ENCODE measurements at regions not wholly inside any gene's neighbourhood (a gene's known extent, or its start where the extent isn't known, plus 50 kb on each side); places are given as distances from the start of the nearest gene placed in this dataset.
"Not testable (repeated sequence)": the region's sequence is repeated elsewhere in the genome, so short reads cannot be mapped to it uniquely, and the experiment has no call there.

DNA sequence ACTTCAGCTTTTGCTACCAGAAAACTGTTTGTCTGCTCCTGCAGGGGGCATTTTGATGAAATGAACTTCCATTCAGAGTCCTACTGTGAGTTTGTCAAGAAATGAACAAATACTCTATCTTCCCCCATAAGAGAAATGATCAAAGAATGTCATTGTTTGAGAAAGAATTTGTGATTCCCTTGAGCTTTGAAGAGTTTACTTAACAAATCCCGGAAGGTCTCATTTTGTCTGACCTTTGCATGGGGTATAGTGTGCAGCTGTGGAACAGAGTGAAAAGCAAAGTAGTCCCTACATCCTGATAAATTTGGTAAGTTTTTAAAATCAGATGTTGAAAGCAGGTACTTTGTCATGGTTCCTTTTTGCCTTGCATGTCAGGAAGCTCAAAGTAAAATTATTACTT lies 178.0 kb downstream of the ABCC12 start:
- peaks cover 4% of the 10 kb centered on the region for H3K27me3 Mint-ChIP-seq
- H3K4me1 Mint-ChIP-seq (ENCODE audit: low read depth): no peaks in the 10 kb centered on the region
- H3K9me3 Mint-ChIP-seq: no peaks in the 10 kb centered on the region
- H3K4me3 Mint-ChIP-seq: no peak overlapping the region
- no peaks in the 10 kb centered on the region for H3K36me3 Mint-ChIP-seq (ENCODE audit: low read depth)
- no peak overlapping the region for H3K27ac Mint-ChIP-seq

DNA sequence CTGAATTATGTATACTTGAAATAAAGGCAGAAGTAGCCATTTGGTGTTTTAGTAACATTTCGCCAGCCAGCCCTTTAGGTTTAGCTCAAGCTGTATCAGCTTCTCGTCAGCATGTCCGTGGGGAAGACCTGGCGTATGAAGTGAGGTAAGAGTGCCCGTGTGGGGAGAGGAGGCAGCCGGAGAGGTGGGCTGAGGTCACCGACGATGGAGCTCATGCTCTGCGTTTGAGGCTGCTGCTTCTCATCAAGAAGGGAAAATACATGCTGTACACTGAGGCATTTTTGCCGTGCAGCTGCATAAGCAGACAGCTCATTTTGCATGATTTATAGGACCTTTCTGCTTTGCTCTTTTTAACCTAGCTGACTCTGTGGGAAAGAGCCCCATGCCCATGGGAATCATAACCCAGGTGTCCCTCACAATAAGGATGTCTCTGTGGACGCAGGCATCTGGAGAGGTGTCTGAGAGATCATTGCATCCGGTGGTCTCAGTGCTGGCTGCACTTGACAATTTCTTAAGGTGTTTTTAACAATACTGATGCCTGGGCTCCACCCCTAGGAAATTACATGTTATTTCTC lies 179.1 kb downstream of the ABCC12 start:
- peaks cover 4% of the 10 kb centered on the region for H3K27me3 Mint-ChIP-seq
- no peak overlapping the region for H3K27ac Mint-ChIP-seq
- no peak overlapping the region for H3K4me3 Mint-ChIP-seq

DNA sequence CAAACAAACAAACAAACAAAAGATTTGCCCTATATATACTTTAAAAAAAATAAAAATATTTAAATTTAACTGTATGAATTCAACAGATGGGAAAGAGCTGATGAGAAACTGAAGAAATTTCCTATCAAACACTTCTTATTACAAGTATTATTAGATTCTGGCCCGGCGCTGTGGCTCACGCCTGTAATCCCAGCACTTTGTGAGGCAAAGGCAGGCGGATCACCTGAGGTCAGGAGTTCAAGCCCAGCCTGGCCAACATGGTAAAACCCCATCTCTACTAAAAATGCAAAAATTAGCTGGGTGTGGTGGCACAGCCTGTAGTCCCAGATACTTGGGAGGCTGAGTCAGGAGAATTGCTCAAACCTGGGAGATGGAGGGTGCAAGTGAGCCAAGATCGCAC lies 180.8 kb downstream of the ABCC12 start:
- not testable (repeated sequence) for H3K4me3 Mint-ChIP-seq; H3K27me3 Mint-ChIP-seq; H3K36me3 Mint-ChIP-seq (ENCODE audit: low read depth); H3K9me3 Mint-ChIP-seq; H3K4me1 Mint-ChIP-seq (ENCODE audit: low read depth); H3K27ac Mint-ChIP-seq

More for the DNA sequence above, 179.1 kb downstream of the ABCC12 start:
- H3K36me3 Mint-ChIP-seq (ENCODE audit: low read depth): no peaks in the 10 kb centered on the region
- no peaks in the 10 kb centered on the region for H3K9me3 Mint-ChIP-seq
- no peaks in the 10 kb centered on the region for H3K4me1 Mint-ChIP-seq (ENCODE audit: low read depth)

DNA sequence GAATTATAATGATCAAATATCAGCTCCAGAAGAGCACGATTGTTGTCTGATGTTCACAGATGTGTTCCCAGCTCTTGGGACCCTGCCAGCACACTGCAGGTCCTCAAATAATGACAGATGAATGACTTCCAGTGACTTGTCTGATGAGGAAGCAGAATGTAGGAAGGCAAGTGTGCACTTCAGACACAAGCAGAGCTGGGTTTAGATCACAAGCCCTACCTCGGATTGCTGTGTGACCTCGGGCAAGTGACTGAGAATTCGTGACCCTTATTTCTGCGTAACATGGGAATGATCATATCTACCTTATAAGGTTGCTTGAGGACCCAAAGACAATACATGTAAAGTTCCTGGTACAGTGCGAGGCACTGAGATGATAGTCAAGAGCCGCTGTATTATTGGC lies 182.2 kb downstream of the ABCC12 start:
- H3K9me3 Mint-ChIP-seq: no peaks in the 10 kb centered on the region
- H3K27ac Mint-ChIP-seq: no peak overlapping the region
- no peaks in the 10 kb centered on the region for H3K27me3 Mint-ChIP-seq
- no peaks in the 10 kb centered on the region for H3K4me1 Mint-ChIP-seq (ENCODE audit: low read depth)
- H3K36me3 Mint-ChIP-seq (ENCODE audit: low read depth): no peaks in the 10 kb centered on the region
- no peak overlapping the region for H3K4me3 Mint-ChIP-seq

DNA sequence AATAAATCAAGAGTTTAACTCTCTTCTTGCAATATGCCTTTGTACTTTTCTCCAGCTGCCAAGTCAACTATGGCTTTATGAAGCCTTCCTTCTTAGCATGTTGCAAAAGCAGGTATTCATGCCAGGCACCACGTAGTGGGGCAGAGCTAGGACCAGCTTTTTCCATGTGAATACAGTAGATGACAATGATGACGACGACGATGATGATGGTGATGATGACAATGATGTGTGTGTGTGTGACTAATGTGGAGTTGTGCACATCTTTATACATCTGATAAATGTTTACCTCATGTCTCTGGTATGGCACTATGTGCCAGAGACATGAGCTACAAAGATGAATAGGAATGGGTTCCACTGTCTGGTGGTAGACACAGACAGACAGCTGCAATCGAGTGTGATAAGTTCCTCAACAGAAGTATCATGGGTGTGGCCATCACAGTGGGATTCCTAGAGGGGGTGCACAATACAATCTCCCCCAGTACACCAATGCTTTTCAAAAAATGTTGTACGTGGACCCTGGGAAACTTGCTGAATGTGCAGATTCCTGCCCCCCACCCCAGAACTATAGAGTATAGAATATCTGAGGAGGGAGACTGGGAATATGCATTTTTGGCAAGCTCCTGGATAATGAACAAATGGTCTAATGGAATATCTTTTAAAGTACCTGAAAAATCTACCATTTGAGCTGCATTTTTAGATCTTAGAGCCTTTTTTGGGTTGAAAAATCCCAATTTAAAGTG lies 183.4 kb downstream of the ABCC12 start:
- Mint-ChIP-seq H3K27ac (no peak overlapping the region), H3K27me3 (no peaks in the 10 kb centered on the region), H3K36me3 (ENCODE audit: low read depth) (no peaks in the 10 kb centered on the region), H3K4me1 (ENCODE audit: low read depth) (no peaks in the 10 kb centered on the region), H3K4me3 (no peak overlapping the region), H3K9me3 (no peaks in the 10 kb centered on the region)

DNA sequence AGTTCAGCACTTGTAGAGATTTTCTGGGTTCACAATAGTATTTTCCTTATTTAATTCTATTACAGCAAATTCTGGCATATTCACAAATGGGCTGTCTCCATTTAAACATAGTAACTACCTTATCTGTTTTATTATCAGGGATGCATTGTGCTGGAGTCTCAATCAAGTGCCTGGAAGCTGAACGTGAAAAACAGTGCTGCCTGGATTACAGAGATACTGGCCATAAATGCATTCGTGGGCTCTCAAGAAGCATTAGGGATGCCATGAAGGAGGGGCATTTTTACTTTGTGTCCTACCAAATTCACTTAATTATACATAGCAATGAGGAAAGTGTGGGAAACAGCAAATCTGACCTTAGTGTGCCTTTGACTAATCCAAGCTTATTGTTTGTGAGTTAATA lies 184.6 kb downstream of the ABCC12 start:
- Mint-ChIP-seq H3K4me3 (no peak overlapping the region), H3K27ac (no peak overlapping the region), H3K4me1 (ENCODE audit: low read depth) (no peaks in the 10 kb centered on the region), H3K36me3 (ENCODE audit: low read depth) (no peaks in the 10 kb centered on the region), H3K9me3 (no peaks in the 10 kb centered on the region), H3K27me3 (no peaks in the 10 kb centered on the region)

DNA sequence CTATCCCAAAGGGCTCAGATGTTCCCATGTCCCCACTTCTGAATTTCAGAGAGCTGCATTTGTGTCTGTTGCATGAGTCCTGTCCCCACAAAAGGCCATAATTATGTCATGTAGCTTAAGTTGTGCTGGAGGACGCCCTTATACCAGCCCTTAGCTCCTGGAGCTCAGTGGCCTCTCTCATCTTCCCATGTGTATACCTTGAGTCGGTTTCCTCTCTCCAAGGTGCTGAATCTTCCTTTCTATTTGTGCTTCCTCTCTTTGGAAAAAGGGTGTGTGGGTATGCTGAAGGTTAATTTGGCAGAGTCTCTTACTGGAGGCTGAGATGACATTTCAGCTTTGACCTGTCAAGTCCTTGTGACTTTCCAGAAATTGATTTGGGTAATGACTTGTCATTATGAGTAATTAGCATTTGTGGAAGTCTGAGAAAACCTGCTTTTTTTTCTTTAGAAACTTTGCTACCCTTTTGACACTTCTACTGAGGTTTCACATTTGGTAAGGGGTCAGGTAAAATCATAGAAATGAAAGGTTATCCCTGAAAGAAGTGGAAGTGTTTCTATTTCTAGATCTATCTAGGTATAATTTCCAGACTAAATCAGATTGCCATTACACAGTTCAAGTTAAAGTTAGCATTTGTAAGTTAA lies 185.4 kb downstream of the ABCC12 start:
- no peaks in the 10 kb centered on the region for H3K9me3 Mint-ChIP-seq
- no peaks in the 10 kb centered on the region for H3K27me3 Mint-ChIP-seq
- no peak overlapping the region for H3K27ac Mint-ChIP-seq
- no peaks in the 10 kb centered on the region for H3K36me3 Mint-ChIP-seq (ENCODE audit: low read depth)
- no peak overlapping the region for H3K4me3 Mint-ChIP-seq
- no peaks in the 10 kb centered on the region for H3K4me1 Mint-ChIP-seq (ENCODE audit: low read depth)

DNA sequence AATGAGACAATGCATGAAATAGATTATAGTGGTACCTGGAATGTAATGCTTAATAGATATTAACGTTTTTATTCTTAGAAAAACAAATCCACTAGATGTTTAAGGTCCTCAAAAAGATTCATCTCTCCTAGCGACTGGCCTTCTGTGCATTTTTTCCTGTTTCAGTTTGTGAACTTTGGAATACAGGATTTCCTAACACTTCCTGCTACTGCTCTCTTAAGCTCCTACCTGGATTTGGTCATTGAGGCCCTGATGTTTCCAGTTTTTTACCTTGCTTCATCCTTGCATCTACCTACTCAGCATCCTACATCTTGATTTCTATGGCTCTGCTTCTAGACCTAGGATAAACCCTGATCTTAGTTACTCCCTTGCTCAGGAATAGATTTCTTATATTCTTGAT lies 188.4 kb downstream of the ABCC12 start:
- Mint-ChIP-seq H3K9me3 (no peaks in the 10 kb centered on the region), H3K27me3 (peaks cover 5% of the 10 kb centered on the region), H3K27ac (no peak overlapping the region), H3K4me1 (ENCODE audit: low read depth) (no peaks in the 10 kb centered on the region), H3K4me3 (no peak overlapping the region), H3K36me3 (ENCODE audit: low read depth) (no peaks in the 10 kb centered on the region)

DNA sequence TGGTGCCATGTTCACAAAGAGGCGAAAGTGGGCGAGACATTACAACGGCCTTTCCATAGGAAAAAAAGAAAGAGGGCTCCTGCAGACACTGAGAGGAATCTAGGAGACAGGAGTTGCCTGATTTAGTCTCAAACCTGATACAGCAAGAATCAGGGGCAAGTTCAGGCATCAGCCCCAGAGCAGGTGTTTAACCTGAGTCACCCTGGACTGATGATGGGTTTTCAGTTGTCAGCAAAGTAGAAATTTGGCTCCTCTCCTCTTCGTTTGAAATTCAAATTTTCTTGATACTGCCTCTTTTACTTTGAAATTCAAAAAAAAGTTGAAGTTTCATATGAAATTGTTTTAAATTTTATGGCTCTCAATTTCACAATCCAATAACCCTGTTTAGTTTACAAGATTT lies 189.5 kb downstream of the ABCC12 start:
- H3K27me3 Mint-ChIP-seq: peaks cover 5% of the 10 kb centered on the region
- no peak overlapping the region for H3K27ac Mint-ChIP-seq
- no peaks in the 10 kb centered on the region for H3K9me3 Mint-ChIP-seq
- H3K36me3 Mint-ChIP-seq (ENCODE audit: low read depth): no peaks in the 10 kb centered on the region
- no peak overlapping the region for H3K4me3 Mint-ChIP-seq
- no peaks in the 10 kb centered on the region for H3K4me1 Mint-ChIP-seq (ENCODE audit: low read depth)

DNA sequence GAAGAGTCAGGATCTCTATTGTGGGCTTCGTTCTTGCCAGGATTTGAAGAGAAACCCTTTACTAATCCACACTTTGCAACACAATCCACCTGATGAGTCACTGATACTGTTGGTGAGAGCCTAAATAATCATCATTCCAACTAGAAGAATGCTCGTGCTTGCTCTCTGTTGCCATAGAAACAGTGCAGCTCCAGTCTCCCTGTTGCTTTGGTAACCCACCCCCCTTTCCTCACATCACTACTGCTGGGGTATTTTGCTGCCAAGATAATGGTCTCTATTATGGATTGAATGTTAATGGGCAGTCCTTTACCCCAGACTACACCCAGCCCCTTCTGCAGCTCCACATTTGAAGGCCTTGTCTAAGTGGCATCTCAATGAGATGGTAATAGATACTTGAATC lies 190.4 kb downstream of the ABCC12 start:
- Mint-ChIP-seq H3K27me3 (peaks cover 5% of the 10 kb centered on the region), H3K4me1 (ENCODE audit: low read depth) (no peaks in the 10 kb centered on the region), H3K36me3 (ENCODE audit: low read depth) (no peaks in the 10 kb centered on the region), H3K4me3 (no peak overlapping the region), H3K27ac (no peak overlapping the region), H3K9me3 (no peaks in the 10 kb centered on the region)

DNA sequence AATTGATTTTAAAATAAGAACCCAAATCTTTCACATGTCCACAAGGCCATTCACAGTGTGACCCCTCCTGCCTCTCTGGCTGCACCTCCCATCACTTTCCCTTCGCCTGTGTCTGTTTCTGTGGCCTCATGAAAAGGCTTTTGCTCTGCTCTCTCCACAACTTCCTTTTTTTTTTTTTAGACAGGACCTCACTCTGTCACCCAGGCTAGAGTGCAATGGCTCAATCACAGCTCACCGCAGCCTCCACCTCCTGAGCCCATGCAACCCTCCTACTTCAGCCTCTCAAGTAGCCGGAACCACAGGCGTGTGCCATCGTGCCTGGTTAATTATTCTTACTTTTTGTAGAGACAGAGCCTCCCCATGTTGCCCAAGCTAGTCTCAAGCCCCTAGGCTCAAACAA lies 197.1 kb downstream of the ABCC12 start:
- H3K36me3 Mint-ChIP-seq (ENCODE audit: low read depth): no peaks in the 10 kb centered on the region
- H3K27ac Mint-ChIP-seq: no peak overlapping the region
- H3K9me3 Mint-ChIP-seq: no peaks in the 10 kb centered on the region
- peaks cover 4% of the 10 kb centered on the region for H3K27me3 Mint-ChIP-seq
- H3K4me3 Mint-ChIP-seq: no peak overlapping the region
- no peaks in the 10 kb centered on the region for H3K4me1 Mint-ChIP-seq (ENCODE audit: low read depth)

DNA sequence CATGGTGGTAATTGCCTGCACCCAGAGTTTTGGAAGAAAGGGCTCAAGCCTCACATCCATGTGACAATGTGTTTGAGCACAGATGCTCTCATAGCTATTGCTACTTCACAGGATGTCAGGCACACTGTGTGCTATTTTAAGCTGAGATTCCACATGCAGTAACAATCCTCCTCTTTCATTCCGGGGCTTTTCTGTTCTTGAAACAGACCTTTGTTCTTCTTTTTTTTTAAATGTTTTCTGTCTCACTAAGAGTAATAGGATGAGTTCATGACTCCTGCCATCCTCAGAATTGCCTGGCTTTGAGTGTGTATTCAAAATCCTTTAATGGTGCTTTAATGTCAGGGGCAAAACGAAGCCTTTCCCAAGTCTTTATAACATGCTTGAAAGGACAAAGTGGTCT lies 198.9 kb downstream of the ABCC12 start:
- H3K4me3 Mint-ChIP-seq: no peak overlapping the region
- H3K27ac Mint-ChIP-seq: no peak overlapping the region
- no peaks in the 10 kb centered on the region for H3K36me3 Mint-ChIP-seq (ENCODE audit: low read depth)
- H3K27me3 Mint-ChIP-seq: no peaks in the 10 kb centered on the region
- no peaks in the 10 kb centered on the region for H3K9me3 Mint-ChIP-seq
- no peaks in the 10 kb centered on the region for H3K4me1 Mint-ChIP-seq (ENCODE audit: low read depth)

DNA sequence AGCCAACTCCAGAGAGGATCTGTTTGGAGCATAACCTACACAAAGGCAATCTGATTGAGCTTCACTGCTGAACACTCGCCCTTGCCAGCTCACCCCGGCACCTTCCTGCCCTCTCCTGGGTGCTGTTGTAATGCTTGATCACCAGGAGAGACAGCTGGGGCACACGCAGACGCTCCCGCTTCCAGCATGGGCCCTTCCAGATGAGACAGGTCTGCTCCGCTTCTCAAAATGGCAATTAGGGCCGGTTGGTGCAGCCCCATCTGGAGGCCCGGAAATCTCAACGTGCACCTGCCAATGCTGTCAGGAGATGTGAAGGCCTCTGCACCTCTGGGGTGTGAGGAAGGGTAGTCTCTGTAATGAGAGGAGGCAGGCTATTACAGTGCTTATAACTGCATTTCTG lies 206.1 kb downstream of the ABCC12 start:
- Mint-ChIP-seq H3K9me3 (no peaks in the 10 kb centered on the region), H3K4me3 (no peak overlapping the region), H3K27ac (no peak overlapping the region), H3K4me1 (ENCODE audit: low read depth) (no peaks in the 10 kb centered on the region), H3K36me3 (ENCODE audit: low read depth) (no peaks in the 10 kb centered on the region), H3K27me3 (no peaks in the 10 kb centered on the region)

DNA sequence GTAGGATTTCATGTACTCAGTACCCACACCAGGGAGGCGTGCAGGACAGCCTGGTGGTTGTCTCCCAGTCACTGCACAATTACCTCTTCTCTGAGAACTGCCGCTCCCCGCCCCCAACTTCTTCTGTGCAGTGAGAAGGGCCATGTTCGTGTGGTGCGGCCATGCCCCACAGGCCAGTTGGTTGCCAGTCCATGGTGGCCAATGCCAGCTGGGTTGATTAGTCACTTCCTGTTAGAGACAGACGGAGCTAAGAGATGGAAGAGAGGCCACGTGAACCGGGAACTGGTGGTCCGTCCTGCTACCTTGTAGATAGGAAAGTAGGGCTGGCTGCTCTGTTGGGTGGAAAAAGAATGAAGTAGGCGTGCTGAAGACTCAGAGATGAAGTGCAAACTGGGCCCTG lies 206.5 kb downstream of the ABCC12 start:
- no peak overlapping the region for H3K27ac Mint-ChIP-seq
- no peaks in the 10 kb centered on the region for H3K4me1 Mint-ChIP-seq (ENCODE audit: low read depth)
- H3K4me3 Mint-ChIP-seq: no peak overlapping the region
- H3K36me3 Mint-ChIP-seq (ENCODE audit: low read depth): no peaks in the 10 kb centered on the region
- H3K9me3 Mint-ChIP-seq: no peaks in the 10 kb centered on the region
- H3K27me3 Mint-ChIP-seq: no peaks in the 10 kb centered on the region

DNA sequence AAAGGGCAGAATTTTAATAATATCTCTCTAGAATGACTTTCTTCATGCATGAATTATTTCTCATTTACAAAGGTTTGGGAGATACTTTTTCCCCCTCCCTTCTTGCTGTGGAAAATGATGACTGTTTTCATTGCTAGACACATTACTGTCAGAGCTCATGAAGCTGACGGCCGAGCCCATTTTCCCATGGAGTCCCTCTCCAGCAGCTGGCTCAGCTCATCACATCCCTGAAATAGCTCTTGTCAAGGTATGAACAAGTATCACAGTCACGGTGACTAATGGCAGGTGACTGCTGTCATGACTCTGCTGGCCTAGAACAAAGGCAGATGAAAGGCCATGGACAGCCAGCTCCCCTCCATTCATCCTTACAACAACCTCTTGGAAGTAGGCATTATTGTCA lies 208.1 kb downstream of the ABCC12 start:
- Mint-ChIP-seq H3K36me3 (ENCODE audit: low read depth) (no peaks in the 10 kb centered on the region), H3K9me3 (no peaks in the 10 kb centered on the region), H3K4me1 (ENCODE audit: low read depth) (no peaks in the 10 kb centered on the region), H3K27me3 (no peaks in the 10 kb centered on the region), H3K27ac (no peak overlapping the region), H3K4me3 (no peak overlapping the region)

DNA sequence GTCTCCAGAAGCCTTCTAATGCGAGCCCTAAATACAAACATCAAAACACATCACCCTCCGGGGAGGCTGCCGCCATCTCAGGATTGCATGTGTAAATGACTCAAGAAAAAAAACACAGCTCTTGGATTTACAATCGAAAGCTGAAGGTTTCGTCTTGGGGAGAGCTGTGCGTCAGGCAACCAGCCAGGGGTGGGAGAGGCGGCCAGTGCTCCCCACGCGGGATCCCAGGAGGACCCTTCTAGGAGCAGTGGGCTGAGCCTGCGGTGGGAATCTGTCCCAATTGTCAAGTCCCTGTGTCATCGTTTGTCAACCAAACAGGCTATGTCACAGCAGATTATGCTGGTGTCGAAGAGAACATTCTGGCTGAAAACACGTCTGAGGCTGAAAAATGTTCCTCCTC lies 209.7 kb downstream of the ABCC12 start:
- Mint-ChIP-seq H3K27ac (no peak overlapping the region), H3K4me3 (no peak overlapping the region), H3K4me1 (ENCODE audit: low read depth) (no peaks in the 10 kb centered on the region), H3K36me3 (ENCODE audit: low read depth) (no peaks in the 10 kb centered on the region), H3K9me3 (no peaks in the 10 kb centered on the region), H3K27me3 (no peaks in the 10 kb centered on the region)

Data from stimulated activated naive CD8-positive, alpha-beta T cell treated with anti-CD3 and anti-CD28 coated beads, Interleukin-15, Interleukin-2, amounts not matched to agents 100 ng/mL and 50 ng/mL, for 24 hours (primary cell).